Activated B cell treated with CpG ODN at 0.5 μM for 24 hours (primary cell): ENCODE measurements at regions not wholly inside any gene's neighbourhood (a gene's known extent, or its start where the extent isn't known, plus 50 kb on each side); places are given as distances from the start of the nearest gene placed in this dataset.

Experiments used
- ATAC-seq: fragments of 200-7000 bp; cut with Tn5 transposase; one replicate; pipeline ENCODE4 v1.10.0; 2021; ENCODE audit warnings: low read depth, mild to moderate bottlenecking, moderate library complexity
- CTCF ChIA-PET: fragments of 350-600 bp; sonication (Branson Sonifier 250); formaldehyde crosslinking; loops from one replicate; lab custom pipeline; 2021; ENCODE audit warnings: antibody characterized with exemption; lab: Charles Lee
- POLR2A ChIA-PET: fragments of 350-600 bp; sonication (Branson Sonifier 250); formaldehyde crosslinking; loops from one replicate; lab custom pipeline; 2021; ENCODE audit warnings: antibody characterized with exemption; lab: Charles Lee
- DNase-seq: peaks from one replicate; pipeline ENCODE4 v3.0.0; 2022
- H3K27ac Mint-ChIP-seq: one replicate; pipeline ENCODE4 v1.8.0; 2020; ENCODE audit warnings: mixed read lengths
- H3K27me3 Mint-ChIP-seq: one replicate; pipeline ENCODE4 v1.8.0; 2021; ENCODE audit warnings: mixed read lengths
- H3K36me3 Mint-ChIP-seq: one replicate; pipeline ENCODE4 v1.8.0; 2021; ENCODE audit warnings: low read depth, mixed read lengths
- H3K4me1 Mint-ChIP-seq: one replicate; pipeline ENCODE4 v1.8.0; 2021; ENCODE audit warnings: mixed read lengths
- H3K4me3 Mint-ChIP-seq: one replicate; pipeline ENCODE4 v1.8.0; 2020; ENCODE audit warnings: mild to moderate bottlenecking, mixed read lengths
- H3K9me3 Mint-ChIP-seq: one replicate; pipeline ENCODE4 v1.8.0; 2020; ENCODE audit warnings: mixed read lengths
- intact Hi-C: fragments of 100-400 bp; cut with micrococcal nuclease; formaldehyde crosslinking; loops from one replicate; pipeline ENCODE4 v1.15.1; 2024
- TF ChIP-seq, protein P1 (sequence below): fragments of 200-600 bp; IDR thresholded peaks from one replicate; pipeline ENCODE4 v1.8.0; 2022; ENCODE audit warnings: antibody characterized with exemption, mild to moderate bottlenecking

DNA sequence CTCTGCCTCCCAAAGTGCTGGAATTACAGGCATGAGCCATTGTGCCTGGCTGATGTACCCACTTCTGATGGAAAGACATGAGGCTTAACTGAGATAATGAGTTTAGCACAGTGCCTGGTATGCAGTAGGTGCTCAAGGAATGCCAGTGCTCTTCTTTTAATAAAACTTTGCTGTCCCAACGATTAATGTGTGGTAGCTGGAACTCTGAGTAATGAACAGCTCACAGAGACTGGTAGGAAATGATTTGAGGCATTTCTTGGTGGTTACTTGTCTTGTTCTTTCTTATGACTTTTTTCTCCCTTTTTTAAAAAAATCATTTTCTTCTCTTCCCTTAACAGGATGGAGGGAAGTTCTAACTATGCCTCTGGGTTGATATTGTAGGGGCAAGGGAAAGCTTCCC, 235.7 kb upstream of the PWP1 start:
- H3K27me3 Mint-ChIP-seq = peaks cover 6% of the 10 kb centered on the region
- ChIA-PET CTCF (no interaction called here), POLR2A (no interaction called here)
- DNase-seq (no peak), ATAC-seq (no peak)
- no peak overlapping the region for H3K4me3 Mint-ChIP-seq
- H3K27ac Mint-ChIP-seq = no peak overlapping the region
- H3K9me3 Mint-ChIP-seq = peaks cover 11% of the 10 kb centered on the region
- TF ChIP-seq, protein P1, sequence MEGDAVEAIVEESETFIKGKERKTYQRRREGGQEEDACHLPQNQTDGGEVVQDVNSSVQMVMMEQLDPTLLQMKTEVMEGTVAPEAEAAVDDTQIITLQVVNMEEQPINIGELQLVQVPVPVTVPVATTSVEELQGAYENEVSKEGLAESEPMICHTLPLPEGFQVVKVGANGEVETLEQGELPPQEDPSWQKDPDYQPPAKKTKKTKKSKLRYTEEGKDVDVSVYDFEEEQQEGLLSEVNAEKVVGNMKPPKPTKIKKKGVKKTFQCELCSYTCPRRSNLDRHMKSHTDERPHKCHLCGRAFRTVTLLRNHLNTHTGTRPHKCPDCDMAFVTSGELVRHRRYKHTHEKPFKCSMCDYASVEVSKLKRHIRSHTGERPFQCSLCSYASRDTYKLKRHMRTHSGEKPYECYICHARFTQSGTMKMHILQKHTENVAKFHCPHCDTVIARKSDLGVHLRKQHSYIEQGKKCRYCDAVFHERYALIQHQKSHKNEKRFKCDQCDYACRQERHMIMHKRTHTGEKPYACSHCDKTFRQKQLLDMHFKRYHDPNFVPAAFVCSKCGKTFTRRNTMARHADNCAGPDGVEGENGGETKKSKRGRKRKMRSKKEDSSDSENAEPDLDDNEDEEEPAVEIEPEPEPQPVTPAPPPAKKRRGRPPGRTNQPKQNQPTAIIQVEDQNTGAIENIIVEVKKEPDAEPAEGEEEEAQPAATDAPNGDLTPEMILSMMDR = no peak
- no peaks in the 10 kb centered on the region for H3K36me3 Mint-ChIP-seq
- intact Hi-C loops = no loop called here
- H3K4me1 Mint-ChIP-seq = no peaks in the 10 kb centered on the region

DNA sequence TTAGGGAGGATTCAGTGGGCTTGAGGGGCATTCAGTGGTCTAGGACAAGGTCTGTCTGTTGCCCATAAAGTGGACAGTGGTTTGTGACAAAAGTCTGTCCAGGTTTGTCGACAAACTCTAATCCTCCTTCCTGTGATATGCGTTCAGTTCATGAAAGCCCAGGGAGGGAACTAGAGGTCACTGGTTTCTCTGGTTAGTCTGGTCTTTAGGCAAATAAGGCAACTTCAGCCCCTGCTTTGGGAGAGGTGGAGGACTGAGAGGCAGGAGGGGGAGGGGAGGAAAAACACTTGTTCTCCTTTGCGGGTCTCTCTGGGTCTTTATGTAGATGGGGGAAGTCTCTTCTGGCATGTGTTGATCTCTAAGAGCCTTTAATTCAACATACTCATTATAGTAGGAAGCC, 235.1 kb upstream of the PWP1 start:
- Mint-ChIP-seq H3K27ac (no peak overlapping the region), H3K27me3 (peaks cover 6% of the 10 kb centered on the region), H3K4me3 (no peak overlapping the region), H3K36me3 (no peaks in the 10 kb centered on the region), H3K4me1 (no peaks in the 10 kb centered on the region), H3K9me3 (peaks cover 11% of the 10 kb centered on the region)
- POLR2A ChIA-PET = no interaction called here
- TF ChIP-seq, protein P1 = no peak
- no peak for ATAC-seq
- intact Hi-C loops = no loop called here
- no peak for DNase-seq
- CTCF ChIA-PET = no interaction called here

DNA sequence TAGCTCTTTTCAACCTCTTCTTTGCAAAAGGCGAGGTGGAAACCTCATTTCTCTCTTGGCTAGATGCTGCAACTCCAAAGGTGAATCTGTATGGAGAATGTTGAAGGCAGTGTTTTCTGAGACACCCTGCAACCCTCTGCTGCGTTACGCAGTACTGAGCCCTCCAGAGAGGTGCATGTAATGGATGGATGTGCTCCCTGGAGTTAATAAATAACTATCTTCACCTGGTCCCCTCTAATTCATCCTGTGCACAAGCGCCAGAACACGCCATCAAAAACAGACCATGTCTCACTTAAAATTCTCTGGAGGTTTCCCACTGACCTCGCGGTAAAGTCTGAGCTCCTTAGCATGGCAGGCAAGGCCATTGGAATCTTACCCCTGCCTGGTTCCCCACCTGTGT, 234.4 kb upstream of the PWP1 start:
- peaks cover under 1% of the 10 kb centered on the region for H3K27me3 Mint-ChIP-seq
- no peak overlapping the region for H3K27ac Mint-ChIP-seq
- peaks cover 11% of the 10 kb centered on the region for H3K9me3 Mint-ChIP-seq
- TF ChIP-seq, protein P1 = no peak
- POLR2A ChIA-PET = interaction anchor here (0.7 kb wide), 1 partner anchor 237 kb away, joined by 5 read pairs; no protein-coding TSS in a partner anchor
- ATAC-seq (no peak), DNase-seq (no peak)
- no peaks in the 10 kb centered on the region for H3K4me1 Mint-ChIP-seq
- no peak overlapping the region for H3K4me3 Mint-ChIP-seq
- no peaks in the 10 kb centered on the region for H3K36me3 Mint-ChIP-seq
- intact Hi-C loops = no loop called here
- CTCF ChIA-PET = no interaction called here

DNA sequence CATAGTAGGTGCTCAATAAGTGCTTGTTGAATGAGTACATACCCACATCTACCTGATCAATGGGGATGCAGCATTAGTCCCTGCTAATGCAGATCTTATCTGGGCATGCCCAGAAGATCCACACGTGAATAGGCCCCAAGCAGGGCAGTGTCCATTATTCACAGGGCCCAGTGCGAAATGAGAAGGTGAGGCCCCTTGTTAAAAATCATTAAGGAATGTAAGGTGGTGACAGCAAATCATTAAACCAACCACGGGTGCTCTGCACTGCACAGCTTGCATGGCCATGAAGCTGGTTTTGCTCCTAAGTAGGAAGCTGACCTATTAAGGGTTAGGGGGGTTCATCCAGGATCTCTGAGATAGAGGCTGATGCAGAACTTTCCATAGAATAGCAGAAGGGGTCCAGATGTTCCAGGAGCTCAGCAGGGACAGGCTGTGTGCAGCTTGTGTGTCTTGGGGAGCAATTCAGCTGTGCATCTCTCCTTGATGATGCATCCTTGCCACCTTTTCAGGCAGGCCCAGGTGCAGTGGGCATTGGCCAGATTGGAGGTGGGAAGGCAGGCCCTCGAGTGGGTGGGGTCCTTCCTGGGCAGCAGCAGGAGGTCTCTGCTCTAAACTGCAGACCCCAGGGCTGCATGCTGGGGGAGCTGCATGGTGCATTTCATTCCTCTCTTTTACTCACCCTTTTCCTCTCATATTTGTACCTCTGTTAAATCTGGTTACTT, 231.3 kb upstream of the PWP1 start:
- Mint-ChIP-seq H3K27me3 (no peaks in the 10 kb centered on the region), H3K36me3 (no peaks in the 10 kb centered on the region), H3K4me1 (no peaks in the 10 kb centered on the region), H3K4me3 (no peak overlapping the region), H3K27ac (no peak overlapping the region), H3K9me3 (peaks cover 11% of the 10 kb centered on the region)
- DNase-seq = no peak
- ATAC-seq = no peak
- TF ChIP-seq, protein P1 = no peak
- CTCF ChIA-PET = no interaction called here
- POLR2A ChIA-PET = no interaction called here
- intact Hi-C loops = no loop called here

DNA sequence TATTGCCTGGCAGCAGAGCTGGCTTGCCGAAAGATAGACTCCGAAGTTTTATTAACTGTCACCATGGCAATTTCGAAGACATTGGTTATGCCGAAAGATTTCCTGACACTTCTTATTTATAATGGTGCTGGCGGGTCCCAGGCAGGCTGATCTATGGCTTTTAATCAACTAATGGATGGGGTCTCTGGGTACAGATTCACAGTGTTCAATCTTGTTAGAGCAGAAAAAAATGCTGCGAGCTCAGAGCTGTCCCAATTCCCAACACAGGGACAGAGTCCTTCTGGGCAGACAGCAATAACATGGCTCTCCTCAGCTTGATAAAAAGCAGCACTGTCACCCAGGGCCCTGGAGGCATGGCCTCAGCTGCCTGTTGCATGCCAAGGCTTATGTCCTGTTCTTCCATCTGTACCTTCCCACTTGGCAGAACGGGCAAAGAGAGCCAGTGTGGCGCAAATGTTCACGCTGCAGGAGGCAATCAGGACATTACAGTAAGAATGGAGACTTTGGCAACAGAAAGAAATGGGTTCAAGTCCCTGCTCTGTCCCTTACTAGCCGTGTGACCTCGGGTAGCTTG, 228.2 kb upstream of the PWP1 start:
- DNase-seq (no peak), ATAC-seq (no peak)
- POLR2A ChIA-PET = no interaction called here
- Mint-ChIP-seq H3K36me3 (no peaks in the 10 kb centered on the region), H3K4me3 (no peak overlapping the region), H3K4me1 (no peaks in the 10 kb centered on the region), H3K27ac (no peak overlapping the region), H3K9me3 (peaks cover 11% of the 10 kb centered on the region), H3K27me3 (no peaks in the 10 kb centered on the region)
- intact Hi-C loops = no loop called here
- CTCF ChIA-PET = no interaction called here
- TF ChIP-seq, protein P1 = no peak
